HT-29 (cell line): ENCODE measurements at regions not wholly inside any gene's neighbourhood (a gene's known extent, or its start where the extent isn't known, plus 50 kb on each side); places are given as distances from the start of the nearest gene placed in this dataset.
"Not testable (repeated sequence)": the region's sequence is repeated elsewhere in the genome, so short reads cannot be mapped to it uniquely, and the experiment has no call there.

Experiments
- DNase-seq: peaks from one replicate; pipeline ENCODE4 v3.0.0-alpha.2; 2015; ENCODE audit warnings: low spot score

- no peak for DNase-seq
Measured at GRCh38 chr20:52010541-52010940, 181.0 kb downstream of the ZFP64 start.

- DNase-seq = no peak
Measured at GRCh38 chr20:52008874-52009273, 182.7 kb downstream of the ZFP64 start.

- DNase-seq = no peak
Measured at GRCh38 chr20:52004715-52005114, 186.9 kb downstream of the ZFP64 start.

- DNase-seq = no peak
Measured at GRCh38 chr20:52004018-52004417, 187.6 kb downstream of the ZFP64 start.

GRCh38 chr20:52003415-52003814 is 188.2 kb downstream of the ZFP64 start:
- DNase-seq = no peak

GRCh38 chr20:52001999-52002666 is 189.4 kb downstream of the ZFP64 start:
- DNase-seq = peak; percentile 69

- not testable (repeated sequence) for DNase-seq
Measured at GRCh38 chr20:51997281-51997936, 194.2 kb downstream of the ZFP64 start.

GRCh38 chr20:51995551-51995951 is 193.2 kb upstream of the SALL4 start:
- DNase-seq = no peak

- no peak for DNase-seq
Measured at GRCh38 chr20:51994751-51995417, 192.6 kb upstream of the SALL4 start.

- DNase-seq = no peak
Measured at GRCh38 chr20:51987812-51988211, 185.5 kb upstream of the SALL4 start.

GRCh38 chr20:51985013-51985415 is 182.7 kb upstream of the SALL4 start:
- DNase-seq = peak; percentile 78

GRCh38 chr20:51980277-51980676 is 178.0 kb upstream of the SALL4 start:
- no peak for DNase-seq

- DNase-seq = no peak
Measured at GRCh38 chr20:51979226-51979625, 176.9 kb upstream of the SALL4 start.

GRCh38 chr20:51978070-51978501 is 175.8 kb upstream of the SALL4 start:
- DNase-seq = no peak

- no peak for DNase-seq
Measured at GRCh38 chr20:51972056-51972455, 169.7 kb upstream of the SALL4 start.

- no peak for DNase-seq
Measured at GRCh38 chr20:51970858-51971257, 168.5 kb upstream of the SALL4 start.

GRCh38 chr20:51969191-51969590 is 166.9 kb upstream of the SALL4 start:
- no peak for DNase-seq

- no peak for DNase-seq
Measured at GRCh38 chr20:51968151-51968550, 165.8 kb upstream of the SALL4 start.

GRCh38 chr20:51966296-51966971 is 164.1 kb upstream of the SALL4 start:
- DNase-seq = peak; percentile 97

- DNase-seq = no peak
Measured at GRCh38 chr20:51961964-51962761, 159.8 kb upstream of the SALL4 start.

- no peak for DNase-seq
Measured at GRCh38 chr20:51960047-51960675, 157.8 kb upstream of the SALL4 start.
